NT2/D1 (cell line): ENCODE measurements at regions not wholly inside any gene's neighbourhood (a gene's known extent, or its start where the extent isn't known, plus 50 kb on each side); places are given as distances from the start of the nearest gene placed in this dataset.

Experiments
- DNase-seq: peaks from one replicate; pipeline ENCODE4 v3.0.0-alpha.2; 2011; ENCODE audit warnings: low read depth, low spot score
- H3K27me3 ChIP-seq: 2 replicates; pipeline ENCODE4 v1.6.0; 2011; ENCODE audit warnings: mild to moderate bottlenecking; ENCODE audit not compliant: insufficient read length, insufficient read depth
- H3K36me3 ChIP-seq: 2 replicates; pipeline ENCODE4 v1.6.1; 2011; ENCODE audit warnings: mild to moderate bottlenecking, low read length, mixed read lengths; ENCODE audit not compliant: insufficient read depth, insufficient read length
- H3K4me1 ChIP-seq: 2 replicates; pipeline ENCODE4 v1.5.1; 2011; ENCODE audit not compliant: insufficient read depth, insufficient read length
- H3K4me3 ChIP-seq: 2 replicates; pipeline ENCODE4 v1.5.1; 2011; ENCODE audit warnings: low read depth; ENCODE audit not compliant: insufficient read length
- H3K9ac ChIP-seq: 2 replicates; pipeline ENCODE4 v1.6.0; 2011; ENCODE audit warnings: low read depth; ENCODE audit not compliant: insufficient read length
- H3K9me3 ChIP-seq: 2 replicates; pipeline ENCODE4 v1.5.1; 2011; ENCODE audit warnings: mild to moderate bottlenecking, low read length; ENCODE audit not compliant: insufficient read depth
- SUZ12 ChIP-seq: IDR thresholded peaks from 2 replicates; pipeline ENCODE4 v1.6.1; 2011; ENCODE audit not compliant: insufficient read length, insufficient read depth; ENCODE audit errors: extremely low read depth
- YY1 ChIP-seq: IDR thresholded peaks from 2 replicates; pipeline ENCODE4 v1.6.1; 2011; ENCODE audit not compliant: insufficient read length, insufficient read depth
- ZNF274 ChIP-seq: IDR thresholded peaks from 2 replicates; pipeline ENCODE4 v1.6.1; 2011; ENCODE audit warnings: mild to moderate bottlenecking, low read depth, low read length

DNA sequence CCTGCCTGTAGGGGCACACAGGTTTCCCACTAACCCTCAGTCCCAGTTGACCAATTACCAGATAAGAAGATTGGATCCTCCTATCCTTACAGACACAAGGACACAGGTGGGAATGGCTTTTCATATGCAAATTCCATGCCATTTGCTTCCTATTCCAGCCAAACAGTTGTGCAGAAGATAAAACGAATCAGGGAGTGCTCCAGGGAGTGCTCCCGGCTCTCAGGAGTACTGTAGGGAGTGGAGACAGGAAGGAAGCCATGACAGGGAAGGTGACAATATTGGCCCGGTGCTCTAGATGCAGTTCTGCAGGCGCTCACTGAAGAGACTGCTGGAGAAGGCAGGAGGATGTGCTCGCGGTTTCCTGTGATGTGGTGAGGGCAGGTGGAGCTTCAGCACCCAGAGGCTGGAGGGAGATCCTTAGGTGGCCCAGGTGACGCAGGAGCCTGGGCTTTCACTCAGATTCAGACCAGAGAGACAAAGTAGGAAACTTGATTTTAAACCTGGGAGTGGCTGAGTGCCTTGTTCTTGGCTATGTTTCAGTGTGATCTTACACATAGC is 260.0 kb downstream of the AUH start:
- H3K4me3 ChIP-seq = no peak overlapping the region
- H3K9ac ChIP-seq = no peak overlapping the region
- no peaks in the 10 kb centered on the region for H3K4me1 ChIP-seq
- no peaks in the 10 kb centered on the region for H3K9me3 ChIP-seq
- DNase-seq = no peak
- TF ChIP-seq SUZ12 (no peak), ZNF274 (no peak), YY1 (no peak)
- no peaks in the 10 kb centered on the region for H3K36me3 ChIP-seq
- H3K27me3 ChIP-seq = no peaks in the 10 kb centered on the region

DNA sequence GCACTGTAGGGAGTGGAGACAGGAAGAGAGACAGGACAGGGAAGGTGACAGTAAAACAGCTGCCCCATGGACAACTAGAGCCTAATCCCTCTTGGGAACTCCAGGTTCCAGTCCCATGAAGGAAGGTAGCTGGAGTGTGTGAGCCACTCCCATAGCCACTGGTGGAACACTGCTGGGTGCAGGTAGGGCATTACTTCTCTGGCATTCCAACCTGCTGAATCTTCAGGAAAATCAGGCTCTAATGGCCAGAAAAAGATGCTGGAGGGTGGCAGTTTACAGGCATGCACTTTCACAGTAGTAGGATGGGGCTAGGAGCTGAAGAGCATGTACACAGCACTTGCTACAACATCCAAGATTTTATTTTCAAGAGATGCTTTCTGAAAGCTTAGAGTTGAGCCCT is 259.4 kb downstream of the AUH start:
- no peak overlapping the region for H3K4me3 ChIP-seq
- H3K4me1 ChIP-seq = no peaks in the 10 kb centered on the region
- no peak for DNase-seq
- no peaks in the 10 kb centered on the region for H3K27me3 ChIP-seq
- H3K9ac ChIP-seq = no peak overlapping the region
- H3K36me3 ChIP-seq = no peaks in the 10 kb centered on the region
- TF ChIP-seq YY1 (no peak), ZNF274 (no peak), SUZ12 (no peak)
- H3K9me3 ChIP-seq = no peaks in the 10 kb centered on the region

DNA sequence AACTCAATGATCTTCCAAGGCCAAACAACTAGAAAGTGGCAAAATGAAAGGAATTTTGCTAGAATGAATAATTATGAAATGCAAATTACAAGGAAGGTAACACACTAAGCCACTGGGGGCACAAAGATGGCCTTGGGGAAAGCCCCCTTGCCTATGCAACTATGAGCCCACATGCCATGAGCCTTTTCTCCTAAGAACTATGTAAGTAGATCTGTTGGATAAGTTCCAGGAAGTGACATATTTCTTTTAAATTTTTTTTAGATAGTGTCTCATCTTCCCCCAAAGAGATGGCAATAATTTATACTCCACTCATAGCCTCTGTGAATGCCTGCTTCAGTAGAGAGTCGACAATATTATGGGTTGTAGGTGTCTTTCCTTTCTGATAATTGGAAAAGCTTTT is 257.8 kb downstream of the AUH start:
- Histone ChIP-seq H3K4me3 (no peak overlapping the region), H3K9ac (no peak overlapping the region), H3K9me3 (no peaks in the 10 kb centered on the region), H3K27me3 (no peaks in the 10 kb centered on the region), H3K4me1 (no peaks in the 10 kb centered on the region), H3K36me3 (no peaks in the 10 kb centered on the region)
- TF ChIP-seq SUZ12 = no peak
- TF ChIP-seq YY1 = no peak
- TF ChIP-seq ZNF274 = no peak
- DNase-seq = no peak

DNA sequence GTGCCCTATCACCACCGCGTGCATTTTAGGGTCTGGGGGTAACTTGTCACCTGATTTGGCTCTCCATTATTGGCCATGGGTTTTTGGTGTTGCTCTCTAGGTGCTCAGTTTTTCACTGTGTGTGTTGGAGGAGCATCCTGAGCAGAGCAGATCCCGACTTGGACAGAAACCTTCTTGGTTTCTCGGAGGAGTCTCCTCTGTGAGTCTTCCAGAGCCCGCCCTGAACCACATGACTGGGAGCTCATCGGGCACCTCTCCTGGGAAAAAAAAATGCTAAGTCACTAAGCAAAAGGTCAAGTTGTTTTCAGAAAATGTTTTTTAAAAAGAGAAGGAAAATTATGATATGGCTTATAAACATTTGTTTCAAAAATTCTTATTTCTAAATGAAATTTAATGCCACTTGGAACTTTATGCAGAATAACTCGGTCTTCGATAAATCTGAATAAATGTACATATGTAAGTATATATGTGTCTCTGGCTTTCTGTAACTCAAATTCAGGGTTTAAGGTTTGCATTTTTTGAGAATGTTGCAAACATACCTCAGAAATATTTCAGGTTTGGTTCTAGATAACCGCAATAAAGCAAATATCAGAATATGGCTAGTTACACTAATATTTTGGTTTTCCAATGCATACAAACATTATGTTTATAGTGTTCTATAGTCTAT is 255.2 kb downstream of the AUH start:
- Histone ChIP-seq H3K4me1 (no peaks in the 10 kb centered on the region), H3K9me3 (peaks cover 12% of the 10 kb centered on the region), H3K9ac (no peak overlapping the region), H3K36me3 (no peaks in the 10 kb centered on the region), H3K27me3 (no peaks in the 10 kb centered on the region), H3K4me3 (no peak overlapping the region)
- TF ChIP-seq ZNF274 (no peak), YY1 (no peak), SUZ12 (no peak)
- DNase-seq = no peak

DNA sequence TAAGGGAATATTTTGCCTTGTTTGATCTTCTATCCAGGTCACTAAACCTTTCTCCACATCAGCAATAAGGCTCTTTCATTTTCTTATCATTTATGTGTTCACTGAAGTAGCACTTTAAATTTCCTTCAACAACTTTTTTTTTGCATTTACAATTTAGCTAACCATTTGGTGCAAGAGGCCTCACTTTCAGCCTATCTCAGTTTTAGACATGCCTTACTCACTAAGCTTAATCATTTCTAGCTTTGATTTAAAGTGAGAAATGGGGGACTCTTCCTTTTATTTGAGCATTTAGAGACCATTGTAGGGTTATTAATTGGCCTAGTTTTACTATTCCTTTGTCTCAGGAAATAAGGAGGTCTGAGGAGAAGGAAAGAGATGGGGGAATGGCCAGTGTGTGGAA is 250.5 kb downstream of the AUH start:
- no peak overlapping the region for H3K9ac ChIP-seq
- H3K4me1 ChIP-seq = no peaks in the 10 kb centered on the region
- no peak overlapping the region for H3K4me3 ChIP-seq
- H3K36me3 ChIP-seq = no peaks in the 10 kb centered on the region
- no peaks in the 10 kb centered on the region for H3K27me3 ChIP-seq
- H3K9me3 ChIP-seq = peaks cover 24% of the 10 kb centered on the region
- no peak for TF ChIP-seq ZNF274
- TF ChIP-seq YY1 = no peak
- TF ChIP-seq SUZ12 = no peak
- no peak for DNase-seq

DNA sequence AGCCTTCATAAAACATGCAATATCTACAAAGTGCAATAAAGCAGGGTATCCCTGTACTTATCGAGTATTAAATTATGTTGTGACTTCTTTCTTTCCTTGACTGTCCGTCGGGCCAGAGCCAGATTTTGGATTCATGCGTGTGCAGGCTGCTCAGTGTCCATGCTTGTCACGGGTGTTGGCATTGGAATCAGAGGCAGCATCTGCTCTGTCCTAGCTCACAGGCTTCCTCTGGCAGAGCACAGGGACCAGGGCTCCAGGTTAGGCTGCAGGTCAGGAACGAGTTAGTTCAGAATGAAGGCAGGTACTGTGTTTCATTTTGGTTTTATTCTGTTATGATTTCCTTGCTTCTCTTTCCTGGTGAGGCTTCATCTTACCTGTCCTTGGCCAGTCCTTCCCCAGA is 249.8 kb downstream of the AUH start:
- Histone ChIP-seq H3K4me3 (no peak overlapping the region), H3K27me3 (no peaks in the 10 kb centered on the region), H3K4me1 (no peaks in the 10 kb centered on the region), H3K9me3 (peaks cover 24% of the 10 kb centered on the region), H3K36me3 (no peaks in the 10 kb centered on the region), H3K9ac (no peak overlapping the region)
- TF ChIP-seq SUZ12 (no peak), YY1 (no peak), ZNF274 (no peak)
- no peak for DNase-seq

DNA sequence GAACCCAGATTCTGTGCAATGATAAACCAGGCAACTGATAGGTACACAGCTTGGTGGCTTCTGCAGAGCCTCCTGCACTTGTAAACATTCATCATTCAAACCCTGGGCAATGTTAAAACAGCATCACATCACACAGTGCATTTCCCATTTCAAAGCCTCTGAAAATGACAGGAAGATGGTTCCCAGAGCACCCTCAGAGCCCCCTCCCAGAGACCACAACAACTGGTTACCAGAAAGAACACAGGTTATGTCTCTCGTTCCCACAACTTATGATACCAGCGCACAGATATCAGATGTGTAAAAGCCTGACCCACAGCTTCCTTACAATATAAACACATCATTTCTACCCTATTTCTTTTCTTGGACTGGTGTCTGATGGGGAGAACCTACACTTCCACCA is 248.7 kb downstream of the AUH start:
- Histone ChIP-seq H3K4me1 (no peaks in the 10 kb centered on the region), H3K9ac (no peak overlapping the region), H3K36me3 (no peaks in the 10 kb centered on the region), H3K9me3 (peaks cover 24% of the 10 kb centered on the region), H3K4me3 (no peak overlapping the region), H3K27me3 (no peaks in the 10 kb centered on the region)
- no peak for DNase-seq
- TF ChIP-seq SUZ12 (no peak), ZNF274 (no peak), YY1 (no peak)

DNA sequence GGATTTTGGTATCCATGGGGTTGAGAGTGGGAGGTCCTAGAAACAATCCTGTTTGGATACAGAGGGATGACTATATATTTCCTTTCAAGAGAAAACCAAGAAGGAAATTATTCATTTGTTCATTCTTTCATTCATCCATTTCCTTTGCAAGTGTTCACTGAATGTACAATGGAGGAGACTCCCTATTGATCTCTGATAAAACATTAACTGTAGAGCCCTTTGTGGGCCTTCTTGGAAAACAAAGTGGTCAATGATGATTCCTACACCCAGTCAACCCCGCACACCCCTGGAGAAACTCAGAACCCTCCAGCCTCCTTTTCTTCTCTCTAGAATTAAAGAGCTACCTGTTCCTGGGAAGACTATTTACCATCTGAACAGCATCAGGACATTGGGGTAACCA is 247.3 kb downstream of the AUH start:
- Histone ChIP-seq H3K36me3 (no peaks in the 10 kb centered on the region), H3K4me3 (no peak overlapping the region), H3K9me3 (peaks cover 24% of the 10 kb centered on the region), H3K4me1 (peaks cover 2% of the 10 kb centered on the region), H3K9ac (no peak overlapping the region), H3K27me3 (no peaks in the 10 kb centered on the region)
- no peak for DNase-seq
- TF ChIP-seq SUZ12 = no peak
- no peak for TF ChIP-seq YY1
- TF ChIP-seq ZNF274 = no peak
